Neuronal stem cell (in vitro differentiated cells): ENCODE measurements at regions not wholly inside any gene's neighbourhood (a gene's known extent, or its start where the extent isn't known, plus 50 kb on each side); places are given as distances from the start of the nearest gene placed in this dataset.

Experiments used
- DNase-seq: peaks from one replicate; pipeline ENCODE4 v3.0.0-alpha.2; 2013; ENCODE audit warnings: low spot score
- H2AFZ ChIP-seq: one replicate; pipeline ENCODE4 v1.6.1; 2013; ENCODE audit warnings: mild to moderate bottlenecking, low read length, inconsistent platforms
- H2AK5ac ChIP-seq: 2 replicates; pipeline ENCODE4 v1.6.1; 2013; ENCODE audit warnings: low read depth, mild to moderate bottlenecking, inconsistent platforms, low read length, moderate library complexity, mixed read lengths
- H2BK120ac ChIP-seq: 2 replicates; pipeline ENCODE4 v1.6.1; 2013; ENCODE audit warnings: low read depth, mild to moderate bottlenecking, inconsistent platforms, low read length, moderate library complexity, mixed read lengths
- H2BK12ac ChIP-seq: one replicate; pipeline ENCODE4 v1.6.1; 2013; ENCODE audit warnings: low read length, inconsistent platforms
- H2BK15ac ChIP-seq: 2 replicates; pipeline ENCODE4 v1.6.1; 2013; ENCODE audit warnings: mild to moderate bottlenecking, low read length, inconsistent platforms, mixed read lengths
- H2BK5ac ChIP-seq: one replicate; pipeline ENCODE4 v1.6.1; 2013; ENCODE audit warnings: inconsistent platforms, mild to moderate bottlenecking, low read length, moderate library complexity
- H3K14ac ChIP-seq: one replicate; pipeline ENCODE4 v1.6.1; 2013; ENCODE audit warnings: low read length, inconsistent platforms
- H3K18ac ChIP-seq: 2 replicates; pipeline ENCODE4 v1.6.1; 2013; ENCODE audit warnings: low read length, inconsistent platforms
- H3K23ac ChIP-seq: 2 replicates; pipeline ENCODE4 v1.6.1; 2013; ENCODE audit warnings: low read depth, mild to moderate bottlenecking, mixed read lengths, low read length, inconsistent platforms; ENCODE audit not compliant: poor library complexity
- H3K27ac ChIP-seq: replicated peaks from 3 replicates; pipeline ENCODE4 v1.5.1; 2013; ENCODE audit warnings: low read length, inconsistent platforms
- H3K27me3 ChIP-seq, 3 experiments: 2 replicates each; pipeline ENCODE4 v1.6.1; 2013; ENCODE audit warnings: low read length in 3 of 3, mild to moderate bottlenecking in 2 of 3, inconsistent platforms in 1 of 3, low read depth in 1 of 3, mixed read lengths in 1 of 3, moderate library complexity in 1 of 3; ENCODE audit not compliant: control insufficient read depth in 3 of 3, insufficient read depth in 3 of 3
- H3K36me3 ChIP-seq, 2 donors: replicated peaks in 1 of 2; 2 replicates each; pipeline ENCODE4 v1.6.1; 2013; ENCODE audit warnings: low read length in 2 of 2; ENCODE audit not compliant: control insufficient read depth in 2 of 2, insufficient read depth in 2 of 2
- H3K4ac ChIP-seq: 2 replicates; pipeline ENCODE4 v1.6.1; 2013; ENCODE audit warnings: inconsistent platforms, mild to moderate bottlenecking, low read length, moderate library complexity
- H3K4me1 ChIP-seq, 2 donors: 1 replicate in 1 of 2; 2 replicates in 1 of 2; pipeline ENCODE4 v1.6.1; 2013; ENCODE audit warnings: low read length in 2 of 2, low read depth in 1 of 2; ENCODE audit not compliant: control insufficient read depth in 2 of 2, insufficient read depth in 1 of 2
- H3K4me2 ChIP-seq: one replicate; pipeline ENCODE4 v1.6.1; 2013; ENCODE audit warnings: mild to moderate bottlenecking, low read length, inconsistent platforms; ENCODE audit not compliant: insufficient read depth, poor library complexity, severe bottlenecking
- H3K4me3 ChIP-seq, 2 donors: 2 replicates each; pipeline ENCODE4 v1.5.1; 2013; ENCODE audit warnings: low read length in 2 of 2, mild to moderate bottlenecking in 2 of 2, inconsistent platforms in 1 of 2, moderate library complexity in 1 of 2
- H3K79me1 ChIP-seq: one replicate; pipeline ENCODE4 v1.6.1; 2013; ENCODE audit warnings: low read depth, mild to moderate bottlenecking, inconsistent platforms, low read length, moderate library complexity
- H3K9ac ChIP-seq: one replicate; pipeline ENCODE4 v1.6.1; 2013; ENCODE audit warnings: mild to moderate bottlenecking, low read depth, low read length, inconsistent platforms; ENCODE audit not compliant: poor library complexity
- H3K9me3 ChIP-seq, 2 donors: replicated peaks in 1 of 2; 2 replicates each; pipeline versions ENCODE3 to v1.6.1; 2013; ENCODE audit warnings: low read length in 2 of 2, mild to moderate bottlenecking in 2 of 2, inconsistent platforms in 1 of 2, low read depth in 1 of 2, mixed read lengths in 1 of 2, moderate library complexity in 1 of 2; ENCODE audit not compliant: control insufficient read depth in 2 of 2, insufficient read depth in 1 of 2
- H4K8ac ChIP-seq: one replicate; pipeline ENCODE4 v1.6.1; 2013; ENCODE audit warnings: low read depth, mild to moderate bottlenecking, inconsistent platforms, low read length, moderate library complexity
- H4K91ac ChIP-seq: one replicate; pipeline ENCODE4 v1.6.1; 2013; ENCODE audit warnings: low read length, low read depth, mild to moderate bottlenecking, inconsistent platforms; ENCODE audit not compliant: poor library complexity
- WGBS, 2 donors: extraction: QIAGEN DNeasy Blood & Tissue Kit; methylation state at CpG; one replicate each; pipeline ENCODE4 v1.1.7; 2013; ENCODE audit warnings: missing lambda C conversion rate in 2 of 2, mixed read lengths in 1 of 2; ENCODE audit not compliant: insufficient read length in 2 of 2, insufficient replicate concordance in 1 of 2; ENCODE audit errors: extremely low coverage in 2 of 2; 5-methylcytosine and 5-hydroxymethylcytosine counted together

- H3K4ac ChIP-seq = no peak overlapping the region
- DNase-seq = no peak
- H2AK5ac ChIP-seq = no peak overlapping the region
- no peak overlapping the region for H4K8ac ChIP-seq
- no peaks in the 10 kb centered on the region for H3K36me3 ChIP-seq
- no peak overlapping the region for H3K27ac ChIP-seq
- no CpG with 5 or more reads among the region's 6 CpGs for WGBS, 2 donors
- H2BK12ac ChIP-seq = no peak overlapping the region
- no peak overlapping the region for H3K4me3 ChIP-seq
- no peak overlapping the region for H3K9ac ChIP-seq
- H3K79me1 ChIP-seq = no peaks in the 10 kb centered on the region
- H2AFZ ChIP-seq = no peak overlapping the region
- H3K27me3 ChIP-seq = no peaks in the 10 kb centered on the region
- no peak overlapping the region for H2BK5ac ChIP-seq
- H4K91ac ChIP-seq = no peak overlapping the region
- H3K4me2 ChIP-seq = no peak overlapping the region
- H3K9me3 ChIP-seq = no peaks in the 10 kb centered on the region
- H2BK120ac ChIP-seq = no peak overlapping the region
- H3K14ac ChIP-seq = no peak overlapping the region
- no peak overlapping the region for H3K18ac ChIP-seq
- H2BK15ac ChIP-seq = no peak overlapping the region
- H3K4me1 ChIP-seq = peaks cover 0 to 3% of the 10 kb centered on the region in 2 donors
- H3K23ac ChIP-seq = no peak overlapping the region
Measured at GRCh38 chr9:32260151-32260862, 124.1 kb upstream of the ACO1 start.

DNA sequence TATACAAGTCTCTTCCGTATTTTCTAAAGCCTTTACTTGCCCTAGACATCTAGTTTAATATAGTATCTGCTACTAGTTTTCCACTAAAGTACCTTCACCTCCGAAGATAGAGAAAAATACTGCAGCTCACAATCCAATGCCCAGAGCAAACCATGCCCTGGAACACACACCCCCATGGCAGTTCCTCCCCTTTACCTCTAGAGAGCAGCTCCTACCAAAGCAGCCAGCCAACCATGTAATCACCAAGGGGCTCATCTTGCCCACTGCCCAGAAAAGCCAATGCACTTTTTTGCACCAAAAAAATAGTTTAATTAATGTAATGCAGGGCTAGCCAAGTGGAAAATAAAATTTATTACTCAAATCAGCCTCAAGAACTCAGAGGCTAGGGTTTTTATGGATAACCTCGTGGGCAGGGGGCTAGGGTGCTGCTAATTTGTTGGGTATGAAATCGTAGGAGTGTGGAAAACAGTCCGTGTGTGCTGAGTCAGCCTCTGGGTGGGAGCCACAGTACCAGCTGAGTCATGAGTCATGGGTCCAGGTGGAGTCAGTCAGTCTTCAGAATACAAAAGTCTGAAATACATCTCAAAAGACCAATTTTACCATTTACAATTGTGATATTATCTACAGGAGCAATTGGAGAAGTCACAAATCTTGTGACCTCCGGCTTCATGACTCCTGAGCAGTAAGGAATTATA is 120.1 kb upstream of the ACO1 start:
- Histone ChIP-seq H2BK12ac (no peak overlapping the region), H3K79me1 (no peaks in the 10 kb centered on the region), H2AK5ac (no peak overlapping the region), H3K14ac (no peak overlapping the region), H2BK5ac (no peak overlapping the region), H3K4me3 (no peak overlapping the region), H3K4ac (no peak overlapping the region), H4K8ac (no peak overlapping the region), H4K91ac (no peak overlapping the region), H3K18ac (no peak overlapping the region), H3K27me3 (no peaks in the 10 kb centered on the region), H3K9me3 (no peaks in the 10 kb centered on the region), H3K27ac (no peak overlapping the region), H3K36me3 (no peaks in the 10 kb centered on the region), H3K4me1 (peaks cover 0 to 3% of the 10 kb centered on the region in 2 donors), H3K4me2 (no peak overlapping the region), H2BK15ac (no peak overlapping the region), H3K9ac (no peak overlapping the region), H2AFZ (no peak overlapping the region), H2BK120ac (no peak overlapping the region), H3K23ac (no peak overlapping the region)
- peak; percentile 15 for DNase-seq
- no CpG with 5 or more reads among the region's 6 CpGs for WGBS, 2 donors

DNA sequence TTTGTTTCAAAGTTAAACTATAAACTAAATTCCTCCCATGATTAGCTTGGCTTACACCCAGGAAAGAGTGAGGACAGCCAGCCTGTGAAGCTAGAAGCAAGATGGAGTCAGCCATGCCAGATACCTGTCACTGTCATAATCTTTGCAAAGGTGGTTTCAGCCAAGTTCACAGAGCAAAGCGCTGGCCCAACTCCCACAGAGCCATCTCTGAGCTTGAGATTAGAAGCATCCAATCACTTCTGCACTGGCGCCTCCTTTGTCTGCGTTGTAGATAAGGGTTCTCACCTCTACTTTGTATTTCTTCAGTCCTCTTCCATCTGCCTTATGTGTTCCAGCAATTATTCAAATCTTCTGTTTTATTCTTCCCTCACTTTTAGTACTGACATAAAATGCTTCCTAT is 119.4 kb upstream of the ACO1 start:
- H3K14ac ChIP-seq = no peak overlapping the region
- no peak overlapping the region for H2BK120ac ChIP-seq
- no peak overlapping the region for H3K4me3 ChIP-seq
- no peak overlapping the region for H4K8ac ChIP-seq
- WGBS, 2 donors = no CpG with 5 or more reads among the region's 3 CpGs
- H4K91ac ChIP-seq = no peak overlapping the region
- H2BK15ac ChIP-seq = no peak overlapping the region
- H3K9me3 ChIP-seq = no peaks in the 10 kb centered on the region
- H3K9ac ChIP-seq = no peak overlapping the region
- peaks cover 0 to 3% of the 10 kb centered on the region in 2 donors for H3K4me1 ChIP-seq
- no peak overlapping the region for H3K4me2 ChIP-seq
- peak; percentile 14 for DNase-seq
- no peak overlapping the region for H2BK12ac ChIP-seq
- no peaks in the 10 kb centered on the region for H3K36me3 ChIP-seq
- no peak overlapping the region for H2AK5ac ChIP-seq
- H3K27ac ChIP-seq = no peak overlapping the region
- no peak overlapping the region for H3K23ac ChIP-seq
- no peak overlapping the region for H2AFZ ChIP-seq
- H3K18ac ChIP-seq = no peak overlapping the region
- no peak overlapping the region for H2BK5ac ChIP-seq
- H3K4ac ChIP-seq = no peak overlapping the region
- no peaks in the 10 kb centered on the region for H3K27me3 ChIP-seq
- H3K79me1 ChIP-seq = no peaks in the 10 kb centered on the region

DNA sequence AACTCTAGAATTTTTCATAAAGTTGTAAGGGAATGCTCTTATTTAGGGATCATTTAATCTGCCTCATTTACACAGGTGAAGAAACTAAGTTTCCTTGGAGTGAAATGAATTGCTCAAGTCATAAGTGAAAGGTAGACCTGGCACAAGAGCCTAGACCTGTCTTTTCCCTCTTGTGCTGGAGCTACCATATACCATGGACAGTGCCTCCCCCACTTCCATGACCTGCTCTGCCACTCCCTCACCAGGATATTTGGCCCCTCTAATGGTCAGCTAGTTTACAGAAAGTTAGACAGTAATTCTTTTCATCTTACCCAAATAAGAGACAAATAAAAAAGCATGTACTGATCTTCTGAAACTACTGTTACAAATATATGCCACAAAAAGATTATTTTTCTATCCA is 105.5 kb upstream of the ACO1 start:
- Histone ChIP-seq H3K9ac (no peak overlapping the region), H3K23ac (no peak overlapping the region), H2BK120ac (no peak overlapping the region), H4K8ac (no peak overlapping the region), H2AK5ac (no peak overlapping the region), H3K4ac (no peak overlapping the region), H3K14ac (no peak overlapping the region), H2BK12ac (no peak overlapping the region), H3K79me1 (no peaks in the 10 kb centered on the region), H2BK5ac (no peak overlapping the region), H3K4me2 (no peak overlapping the region), H4K91ac (no peak overlapping the region), H3K27ac (no peak overlapping the region), H3K4me3 (no peak overlapping the region), H3K9me3 (no peaks in the 10 kb centered on the region), H2BK15ac (no peak overlapping the region), H3K18ac (no peak overlapping the region), H3K36me3 (no peaks in the 10 kb centered on the region), H2AFZ (no peak overlapping the region), H3K4me1 (no peaks in the 10 kb centered on the region), H3K27me3 (no peaks in the 10 kb centered on the region)
- no peak for DNase-seq
